Middle frontal gyrus (tissue), 1 donor: ENCODE measurements at regions not wholly inside any gene's neighbourhood (a gene's known extent, or its start where the extent isn't known, plus 50 kb on each side); places are given as distances from the start of the nearest gene placed in this dataset.
A peak's percentile ranks its signal among the peaks of the same experiment; 100 is the strongest.
"Not testable (repeated sequence)": the region's sequence is repeated elsewhere in the genome, so short reads cannot be mapped to it uniquely, and the experiment has no call there.

ENCODE experiments used
- DNase-seq: peaks from one replicate; pipeline ENCODE4 v3.0.0-alpha.2; 2015; ENCODE audit warnings: low spot score; ENCODE audit errors: extremely low spot score

- not testable (repeated sequence) for DNase-seq
These were observed 140.9 kb upstream of the GOLGA6L4 start for GRCh38 chr15:84094720-84095119.

- not testable (repeated sequence) for DNase-seq
These were observed 138.5 kb upstream of the GOLGA6L4 start for GRCh38 chr15:84097053-84097452.

GRCh38 chr15:84098604-84099003 lies 137.0 kb upstream of the GOLGA6L4 start:
- DNase-seq, result no peak

DNA sequence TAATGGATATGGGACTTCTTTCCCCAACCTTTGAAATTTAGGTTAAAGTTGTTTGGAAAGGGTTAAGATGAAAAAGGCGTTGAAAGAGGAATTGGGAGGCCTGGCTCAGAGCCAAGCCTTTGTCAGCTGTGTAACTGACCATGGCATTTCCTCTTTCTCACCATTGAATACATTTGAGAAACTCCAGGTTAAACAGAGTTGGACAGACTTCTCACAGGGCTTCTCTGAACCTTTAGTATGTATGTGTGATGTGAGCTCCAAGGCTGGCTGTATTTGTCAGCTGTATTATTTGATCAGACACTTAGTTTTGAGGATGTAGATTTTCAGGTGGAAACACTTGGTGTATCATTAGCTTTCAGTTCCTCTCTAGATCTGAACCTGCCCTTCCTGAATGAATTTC lies 136.4 kb upstream of the GOLGA6L4 start:
- DNase-seq, result no peak

DNA sequence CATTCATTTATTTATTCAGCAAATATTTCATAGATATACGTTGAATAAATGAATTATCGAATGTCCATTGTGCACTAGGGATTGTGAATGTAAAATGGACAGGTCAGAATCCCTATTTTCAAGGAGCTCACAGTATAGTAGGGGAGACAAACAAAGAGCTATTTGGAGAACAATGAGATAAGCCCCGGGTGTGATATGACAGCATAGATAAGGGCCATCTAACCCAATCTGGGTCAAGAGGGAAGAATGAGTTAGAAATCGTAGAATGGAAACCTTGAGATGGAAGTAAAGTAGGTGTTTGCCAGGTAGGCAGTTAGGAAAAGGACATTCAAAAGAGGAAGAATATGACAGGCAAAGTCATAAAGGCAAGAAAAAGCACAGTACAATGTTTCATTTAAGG lies 132.2 kb upstream of the GOLGA6L4 start:
- DNase-seq, result no peak

DNA sequence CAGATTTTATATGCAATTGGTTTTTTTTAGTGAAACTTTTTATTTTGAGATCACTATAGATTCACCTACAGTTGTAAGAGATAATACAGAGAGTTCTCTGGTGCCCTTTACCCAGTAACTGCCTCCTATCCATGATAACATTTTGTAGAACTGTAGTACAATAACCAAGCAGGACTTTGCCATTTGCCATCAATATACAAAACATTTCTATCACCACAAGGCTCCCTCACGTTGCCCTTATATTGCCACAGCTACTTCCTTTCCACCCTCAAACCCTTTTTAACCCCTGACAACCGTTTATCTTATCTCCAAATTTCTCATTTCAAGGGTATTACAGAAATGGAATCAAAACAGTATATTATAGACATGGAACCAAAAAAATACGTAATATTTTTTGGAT lies 130.7 kb upstream of the GOLGA6L4 start:
- no peak for DNase-seq

DNA sequence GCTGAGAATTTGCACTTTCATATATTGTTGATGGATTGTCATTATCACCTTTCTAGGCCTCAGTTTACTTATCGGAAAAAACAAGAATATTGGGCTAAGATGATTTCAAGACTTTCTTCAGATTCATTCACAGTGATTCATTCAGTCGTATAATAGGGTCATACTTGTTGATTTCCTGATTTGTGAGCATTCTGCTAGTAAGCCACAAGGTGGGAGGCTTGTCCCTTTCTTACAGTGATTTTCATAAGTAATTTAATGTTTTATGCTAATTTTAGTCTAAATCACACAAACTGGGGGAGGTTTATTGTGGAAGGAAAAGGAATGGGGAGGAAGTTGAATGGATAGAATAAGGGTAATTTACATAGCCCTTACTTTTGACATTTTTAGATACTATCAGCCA lies 126.8 kb upstream of the GOLGA6L4 start:
- no peak for DNase-seq

DNA sequence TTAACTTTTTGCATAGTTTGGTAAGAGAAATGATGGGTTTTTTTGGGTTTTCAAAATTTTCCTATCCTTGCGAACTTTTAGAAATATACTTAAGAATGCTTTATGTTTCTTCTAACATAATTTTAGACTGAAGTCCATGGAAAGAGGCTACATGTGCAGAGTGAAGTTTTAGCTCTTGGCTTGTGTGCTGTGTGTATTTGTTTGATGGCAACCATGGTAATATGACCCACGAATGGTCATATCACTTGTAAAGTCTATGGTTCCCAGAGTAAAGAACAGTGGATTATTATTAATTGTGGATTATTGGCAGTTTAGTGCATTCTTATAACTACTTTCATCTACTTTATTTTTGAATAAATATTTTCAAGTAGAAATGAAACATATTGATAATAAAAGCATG lies 124.0 kb upstream of the GOLGA6L4 start:
- no peak for DNase-seq

DNA sequence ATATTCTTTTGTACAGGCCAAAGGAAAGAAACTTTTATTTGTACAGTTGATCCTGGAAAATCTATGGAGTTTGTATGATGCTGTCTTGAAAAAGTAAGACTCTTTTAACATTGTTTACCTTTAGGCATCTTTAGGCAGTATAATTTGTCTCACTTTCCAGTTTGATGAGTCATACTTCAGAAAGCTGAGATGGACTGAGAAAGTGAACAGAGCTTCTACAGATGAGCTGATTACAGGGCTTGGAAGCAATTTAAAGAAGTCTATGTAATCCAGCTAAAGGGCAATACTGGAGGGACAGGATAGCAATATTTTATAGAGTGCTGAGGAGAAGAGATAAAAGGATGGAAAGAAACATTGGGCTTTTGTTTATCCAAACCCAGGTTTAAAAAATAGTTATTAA lies 123.5 kb upstream of the GOLGA6L4 start:
- no peak for DNase-seq

DNA sequence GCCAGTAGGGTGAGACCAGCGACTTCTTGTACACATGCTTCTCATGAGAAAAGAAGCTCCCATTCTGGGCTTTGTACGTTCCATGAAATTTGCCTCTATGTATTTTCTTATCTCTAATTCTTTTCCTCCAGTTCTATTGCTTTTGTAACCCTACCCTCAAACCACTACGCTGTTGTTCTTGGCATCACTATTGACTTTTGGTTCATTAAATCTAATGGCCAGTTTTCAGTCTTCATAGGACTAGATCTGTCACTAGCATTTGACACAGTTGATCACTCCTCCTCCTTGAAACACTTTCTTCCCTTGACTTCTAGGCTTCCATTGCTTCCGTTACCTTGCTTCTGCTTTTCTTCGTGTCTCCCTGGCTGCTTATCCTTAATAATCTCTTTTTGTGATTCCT lies 121.7 kb upstream of the GOLGA6L4 start:
- DNase-seq, result no peak

GRCh38 chr15:84114680-84115079 lies 120.9 kb upstream of the GOLGA6L4 start:
- DNase-seq, result not testable (repeated sequence)

GRCh38 chr15:84119351-84119750 lies 116.2 kb upstream of the GOLGA6L4 start:
- not testable (repeated sequence) for DNase-seq

GRCh38 chr15:84120903-84121302 lies 114.7 kb upstream of the GOLGA6L4 start:
- DNase-seq, result not testable (repeated sequence)

GRCh38 chr15:84128706-84129105 lies 106.9 kb upstream of the GOLGA6L4 start:
- not testable (repeated sequence) for DNase-seq

- not testable (repeated sequence) for DNase-seq
These were observed 105.3 kb upstream of the GOLGA6L4 start for GRCh38 chr15:84130098-84130831.

- DNase-seq, result not testable (repeated sequence)
These were observed 99.6 kb upstream of the GOLGA6L4 start for GRCh38 chr15:84135931-84136456.

DNA sequence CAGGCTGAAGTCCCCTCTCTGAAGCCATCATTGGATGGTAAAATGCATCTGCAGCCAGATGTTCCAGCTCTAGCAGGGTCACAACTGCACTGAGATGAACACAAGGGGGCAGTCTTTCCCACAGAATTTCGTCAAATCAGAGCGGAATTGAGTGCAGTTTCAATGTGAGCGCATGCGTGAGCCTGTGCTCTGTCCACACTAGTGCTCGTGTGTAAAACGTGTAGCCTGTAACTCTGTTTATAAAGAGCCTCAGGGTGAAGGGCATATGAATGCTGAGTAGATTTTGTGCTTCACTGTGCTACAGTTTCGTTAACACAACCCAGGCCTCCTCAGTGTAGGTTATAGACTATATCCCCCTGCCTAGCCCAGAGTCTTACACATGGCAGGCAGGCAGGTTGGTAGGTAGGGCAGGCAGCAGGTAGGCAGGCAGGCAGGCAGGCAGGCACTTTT lies 92.7 kb upstream of the GOLGA6L4 start:
- DNase-seq, result peak; percentile 38

GRCh38 chr15:84143753-84144314 lies 91.7 kb upstream of the GOLGA6L4 start:
- DNase-seq, result no peak

DNA sequence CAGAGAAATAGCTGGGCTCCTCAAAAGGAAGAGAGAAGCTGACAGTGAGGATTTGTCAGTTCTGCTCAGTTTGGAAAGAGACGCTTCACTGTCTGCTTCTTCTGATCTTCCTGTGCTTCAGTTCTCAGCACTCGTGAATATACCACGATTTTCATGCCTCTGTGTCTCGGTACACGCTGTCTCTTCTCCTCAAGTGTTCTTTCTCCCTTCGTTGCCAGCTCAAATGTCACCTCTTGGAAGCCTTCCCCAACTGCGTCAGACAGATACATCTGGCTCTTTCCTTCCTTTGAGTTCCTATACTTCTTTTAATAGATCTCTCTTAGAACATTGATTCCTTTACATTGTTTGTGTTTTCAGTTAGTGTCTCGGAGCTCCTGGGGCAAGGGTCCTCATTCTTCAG lies 90.6 kb upstream of the GOLGA6L4 start:
- DNase-seq, result not testable (repeated sequence)

DNA sequence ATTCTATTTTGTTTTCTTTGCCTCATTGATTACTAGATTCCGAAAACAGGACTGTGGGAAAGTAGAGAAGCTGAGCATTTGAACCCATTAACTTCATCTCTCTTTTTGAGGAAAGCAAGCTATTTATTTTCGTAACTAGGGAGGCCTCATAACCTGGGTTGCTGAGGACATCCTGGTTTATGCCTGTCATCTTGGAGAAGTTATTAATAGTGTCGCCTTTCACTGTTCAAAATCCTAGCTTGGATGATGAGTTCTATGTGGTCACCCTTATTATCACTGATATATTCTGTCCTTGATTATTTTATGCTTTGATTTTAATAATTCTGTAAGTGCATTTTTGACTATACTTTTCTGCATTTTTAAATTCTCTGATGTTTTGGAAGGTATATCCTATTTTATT lies 89.3 kb upstream of the GOLGA6L4 start:
- not testable (repeated sequence) for DNase-seq

DNA sequence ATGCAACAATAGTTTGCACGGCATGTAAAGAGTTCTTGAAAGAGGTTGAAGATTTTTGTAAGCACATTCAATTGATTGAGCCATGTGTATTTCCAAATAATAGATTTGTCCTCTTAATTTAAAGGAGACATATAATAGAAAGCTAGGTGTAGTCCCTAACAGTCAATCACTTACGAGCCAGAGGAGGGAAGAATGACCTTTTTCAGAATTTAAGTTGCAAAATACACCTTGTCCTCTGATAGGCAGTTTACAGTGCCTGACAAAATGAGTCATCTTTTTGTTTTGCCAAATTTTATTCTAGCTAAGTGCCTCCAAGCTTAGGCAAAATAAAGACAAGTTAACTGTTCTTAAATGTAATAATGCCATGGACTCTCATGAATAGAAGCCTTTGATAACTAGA lies 88.3 kb upstream of the GOLGA6L4 start:
- not testable (repeated sequence) for DNase-seq

DNA sequence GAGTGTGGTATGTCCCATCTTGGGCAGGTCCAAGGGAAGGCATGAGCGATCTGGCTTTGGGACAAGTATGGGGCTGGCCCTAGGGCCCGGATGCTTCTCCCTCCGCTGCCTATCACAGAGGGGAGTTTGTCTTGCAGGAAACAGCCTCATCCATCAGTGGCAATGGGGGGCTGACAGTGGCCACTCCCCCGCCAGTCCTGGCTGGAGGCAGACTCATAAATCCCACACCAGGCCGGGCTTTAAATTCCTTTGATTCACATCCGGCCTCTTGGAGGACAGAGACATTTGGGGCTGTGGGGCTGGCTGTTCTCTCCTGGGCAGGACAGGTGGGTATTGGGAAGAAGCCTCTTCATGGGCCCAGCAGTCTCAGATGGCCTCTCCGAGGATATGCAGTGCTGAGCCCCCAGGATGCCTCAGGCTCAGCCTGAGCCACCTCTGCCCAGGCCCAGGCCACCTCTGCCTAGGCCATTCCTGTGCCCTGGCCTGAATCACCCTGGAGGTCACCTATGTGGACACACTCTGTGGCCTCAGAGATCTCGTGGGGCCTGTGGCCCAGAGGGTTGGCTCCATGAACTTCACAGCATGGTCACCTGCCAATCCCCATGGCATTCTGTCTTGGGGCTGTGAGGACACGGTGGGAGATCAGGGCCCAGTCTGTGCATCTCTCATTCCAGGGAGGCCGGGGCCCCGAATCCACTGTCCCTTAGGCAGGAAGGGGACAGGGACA lies 84.2 kb upstream of the GOLGA6L4 start:
- no peak for DNase-seq
